Body of pancreas (tissue), 4 donors: ENCODE measurements at regions not wholly inside any gene's neighbourhood (a gene's known extent, or its start where the extent isn't known, plus 50 kb on each side); places are given as distances from the start of the nearest gene placed in this dataset.

Experiments used
- CTCF ChIP-seq, 7 experiments: fragments of 450-650 bp in 4 of 7; fragments of 200-600 bp in 3 of 7; sonication (generic) in 3 of 7; IDR thresholded peaks; one replicate each; pipeline ENCODE4 v1.5.1; 2016 to 2019; ENCODE audit warnings: antibody characterized with exemption in 7 of 7
- POLR2A ChIP-seq, 3 donors: fragments of 450-650 bp; IDR thresholded peaks; one replicate each; pipeline ENCODE4 v1.6.1; 2016; ENCODE audit warnings: antibody characterized with exemption in 3 of 3, mild to moderate bottlenecking in 2 of 3

DNA sequence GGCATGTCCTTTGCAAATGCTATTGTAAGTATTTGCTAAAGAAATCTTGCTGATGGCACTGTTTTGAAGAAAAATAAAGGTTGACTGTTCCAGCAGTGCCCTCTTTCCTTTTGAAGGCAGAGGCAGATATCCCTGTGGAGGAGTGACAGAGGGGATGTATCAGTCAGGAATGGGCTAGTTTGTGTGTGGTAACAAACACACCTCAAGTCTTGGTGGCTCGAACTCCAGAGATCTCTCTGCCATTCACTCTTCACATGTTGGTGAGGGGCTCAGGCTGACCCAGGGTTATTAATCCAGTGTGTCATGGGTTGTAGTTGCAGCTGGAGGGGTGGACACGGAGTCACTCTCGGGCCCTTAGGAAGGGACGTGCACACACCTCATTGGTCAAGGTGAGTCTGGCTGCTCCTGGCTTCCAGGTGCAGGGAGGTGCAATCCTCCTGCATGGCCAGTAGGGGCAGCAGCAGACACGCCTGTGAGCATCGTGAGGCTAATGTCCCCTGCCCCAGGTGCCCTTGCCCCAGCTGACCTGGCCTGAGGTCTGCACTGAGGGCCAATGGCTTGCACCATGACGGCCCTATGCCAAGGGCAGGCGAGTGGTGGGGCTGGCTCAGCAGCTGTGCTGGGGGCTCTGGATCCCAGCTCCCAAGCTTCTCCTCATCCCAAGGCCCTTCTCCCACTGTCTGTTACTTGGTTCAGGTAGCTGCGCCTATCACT, 146.5 kb downstream of the ASB1 start:
- TF ChIP-seq CTCF (IDR thresholded peaks at IDR 0.05) (peak; percentile 16 to 48 (median 42)), POLR2A (IDR thresholded peaks at IDR 0.05) (no peak)
